Chondrocyte (in vitro differentiated cells): ENCODE measurements at regions not wholly inside any gene's neighbourhood (a gene's known extent, or its start where the extent isn't known, plus 50 kb on each side); places are given as distances from the start of the nearest gene placed in this dataset.

Experiments
- DNase-seq: peaks from one replicate; pipeline ENCODE4 v3.0.0; 2021; ENCODE audit warnings: mixed read lengths, low spot score
- H3K27ac Mint-ChIP-seq: one replicate; pipeline ENCODE4 v1.8.0; 2021; ENCODE audit warnings: mild to moderate bottlenecking, moderate library complexity, mixed read lengths; ENCODE audit not compliant: unreplicated experiment
- H3K27me3 Mint-ChIP-seq: 2 replicates; pipeline ENCODE4 v1.8.0; 2021; ENCODE audit warnings: low read depth, mixed read lengths
- H3K36me3 Mint-ChIP-seq: 2 replicates; pipeline ENCODE4 v1.8.0; 2021; ENCODE audit warnings: low read depth, mixed read lengths
- H3K4me1 Mint-ChIP-seq: 2 replicates; pipeline ENCODE4 v1.8.0; 2021; ENCODE audit warnings: low read depth, mild to moderate bottlenecking, mixed read lengths
- H3K4me3 Mint-ChIP-seq: one replicate; pipeline ENCODE4 v1.8.0; 2021; ENCODE audit warnings: mild to moderate bottlenecking, moderate library complexity, mixed read lengths; ENCODE audit not compliant: unreplicated experiment
- H3K9me3 Mint-ChIP-seq: 2 replicates; pipeline ENCODE4 v1.8.0; 2021; ENCODE audit warnings: low read depth, mixed read lengths
- CTCF ChIP-seq: fragments of 200-600 bp; sonication (generic); IDR thresholded peaks from 2 replicates; pipeline ENCODE4 v1.5.0; 2021; ENCODE audit warnings: antibody characterized with exemption, mild to moderate bottlenecking, moderate library complexity

- no peak overlapping the region for H3K4me3 Mint-ChIP-seq
- TF ChIP-seq CTCF = no peak
- peaks cover 21% of the 10 kb centered on the region for H3K27me3 Mint-ChIP-seq
- DNase-seq = no peak
- peaks cover 6% of the 10 kb centered on the region for H3K9me3 Mint-ChIP-seq
- no peaks in the 10 kb centered on the region for H3K4me1 Mint-ChIP-seq
- H3K36me3 Mint-ChIP-seq = no peaks in the 10 kb centered on the region
- H3K27ac Mint-ChIP-seq = no peak overlapping the region
Observed at GRCh38 chr3:7999384-7999783, 502.2 kb upstream of the LMCD1 start.

- DNase-seq = no peak
- Mint-ChIP-seq H3K27ac (no peak overlapping the region), H3K4me3 (no peak overlapping the region), H3K27me3 (peaks cover 17% of the 10 kb centered on the region), H3K4me1 (no peaks in the 10 kb centered on the region), H3K9me3 (no peaks in the 10 kb centered on the region), H3K36me3 (no peaks in the 10 kb centered on the region)
- TF ChIP-seq CTCF = no peak
Observed at GRCh38 chr3:8001307-8001706, 500.3 kb upstream of the LMCD1 start.

GRCh38 chr3:8001712-8002111, 499.9 kb upstream of the LMCD1 start:
- H3K4me1 Mint-ChIP-seq = no peaks in the 10 kb centered on the region
- H3K27me3 Mint-ChIP-seq = peaks cover 17% of the 10 kb centered on the region
- no peak for DNase-seq
- no peaks in the 10 kb centered on the region for H3K9me3 Mint-ChIP-seq
- H3K36me3 Mint-ChIP-seq = no peaks in the 10 kb centered on the region
- H3K4me3 Mint-ChIP-seq = no peak overlapping the region
- no peak overlapping the region for H3K27ac Mint-ChIP-seq
- TF ChIP-seq CTCF = no peak

GRCh38 chr3:8011902-8012301, 489.7 kb upstream of the LMCD1 start:
- DNase-seq = no peak
- H3K27ac Mint-ChIP-seq = no peak overlapping the region
- no peak for TF ChIP-seq CTCF
- H3K4me3 Mint-ChIP-seq = no peak overlapping the region
- peaks cover 11% of the 10 kb centered on the region for H3K9me3 Mint-ChIP-seq
- H3K4me1 Mint-ChIP-seq = no peaks in the 10 kb centered on the region
- H3K27me3 Mint-ChIP-seq = no peaks in the 10 kb centered on the region
- no peaks in the 10 kb centered on the region for H3K36me3 Mint-ChIP-seq

- H3K36me3 Mint-ChIP-seq = no peaks in the 10 kb centered on the region
- no peak overlapping the region for H3K27ac Mint-ChIP-seq
- no peak for TF ChIP-seq CTCF
- H3K9me3 Mint-ChIP-seq = peaks cover 27% of the 10 kb centered on the region
- H3K4me3 Mint-ChIP-seq = no peak overlapping the region
- no peak for DNase-seq
- no peaks in the 10 kb centered on the region for H3K4me1 Mint-ChIP-seq
- H3K27me3 Mint-ChIP-seq = no peaks in the 10 kb centered on the region
Observed at GRCh38 chr3:8020047-8020841, 481.4 kb upstream of the LMCD1 start.
